Aorta (tissue), 5 donors: ENCODE measurements at regions not wholly inside any gene's neighbourhood (a gene's known extent, or its start where the extent isn't known, plus 50 kb on each side); places are given as distances from the start of the nearest gene placed in this dataset.

Experiments used
- ATAC-seq: fragments of 200-7000 bp; cut with Tn5 transposase; one replicate; pipeline ENCODE4 v1.9.1; 2022; ENCODE audit warnings: moderate library complexity; ENCODE audit not compliant: low FRiP score
- DNase-seq, 2 donors: peaks; one replicate each; pipeline ENCODE4 v3.0.0-alpha.2; 2020
- H3K27ac ChIP-seq, 2 donors: one replicate each; pipeline ENCODE4 v1.5.1; 2013; ENCODE audit warnings: low read length in 2 of 2, mild to moderate bottlenecking in 2 of 2, moderate library complexity in 2 of 2, control low read depth in 1 of 2, inconsistent platforms in 1 of 2, low read depth in 1 of 2
- H3K27me3 ChIP-seq, 2 donors: one replicate each; pipeline ENCODE4 v1.6.1; 2013; ENCODE audit warnings: control low read depth in 1 of 2, low read length in 1 of 2, mild to moderate bottlenecking in 1 of 2, moderate library complexity in 1 of 2; ENCODE audit not compliant: insufficient read depth in 2 of 2, control insufficient read depth in 1 of 2
- H3K36me3 ChIP-seq, 2 donors: one replicate each; pipeline ENCODE4 v1.6.1; 2013; ENCODE audit warnings: control low read depth in 1 of 2, low read length in 1 of 2, mild to moderate bottlenecking in 1 of 2; ENCODE audit not compliant: insufficient read depth in 2 of 2, control insufficient read depth in 1 of 2
- H3K4me1 ChIP-seq, 2 donors: one replicate each; pipeline ENCODE4 v1.6.1; 2013; ENCODE audit warnings: low read length in 2 of 2, control low read depth in 1 of 2, mild to moderate bottlenecking in 1 of 2, moderate library complexity in 1 of 2; ENCODE audit not compliant: insufficient read depth in 2 of 2, control insufficient read depth in 1 of 2
- H3K4me3 ChIP-seq, 2 donors: one replicate each; pipeline ENCODE4 v1.5.1; 2013; ENCODE audit warnings: low read length in 2 of 2, control low read depth in 1 of 2, mild to moderate bottlenecking in 1 of 2
- H3K9me3 ChIP-seq: one replicate; pipeline ENCODE4 v1.6.1; 2013; ENCODE audit warnings: mild to moderate bottlenecking, low read length; ENCODE audit not compliant: control insufficient read depth
- WGBS, 2 donors: extraction: QIAGEN DNeasy Blood & Tissue Kit; methylation state at CpG; one replicate each; pipeline ENCODE4 v1.1.7; 2013; 5-methylcytosine and 5-hydroxymethylcytosine counted together
- intact Hi-C, 2 donors: fragments of 100-400 bp; cut with DNase I; formaldehyde crosslinking; loops; one replicate each; pipeline versions ENCODE4 v1.14.2 to v1.15.0; 2022
- donor health status: healthy with polysubstance abuse.
- donor health status: Bipolar disorder and iron deficiency.
- donor health status: DM: no; HTN: no; CAD: no.
- donor health status: DM: no; HTN: no; CAD: no.
- donor health status: DM: yes; HTN: yes; CAD: no.

DNA sequence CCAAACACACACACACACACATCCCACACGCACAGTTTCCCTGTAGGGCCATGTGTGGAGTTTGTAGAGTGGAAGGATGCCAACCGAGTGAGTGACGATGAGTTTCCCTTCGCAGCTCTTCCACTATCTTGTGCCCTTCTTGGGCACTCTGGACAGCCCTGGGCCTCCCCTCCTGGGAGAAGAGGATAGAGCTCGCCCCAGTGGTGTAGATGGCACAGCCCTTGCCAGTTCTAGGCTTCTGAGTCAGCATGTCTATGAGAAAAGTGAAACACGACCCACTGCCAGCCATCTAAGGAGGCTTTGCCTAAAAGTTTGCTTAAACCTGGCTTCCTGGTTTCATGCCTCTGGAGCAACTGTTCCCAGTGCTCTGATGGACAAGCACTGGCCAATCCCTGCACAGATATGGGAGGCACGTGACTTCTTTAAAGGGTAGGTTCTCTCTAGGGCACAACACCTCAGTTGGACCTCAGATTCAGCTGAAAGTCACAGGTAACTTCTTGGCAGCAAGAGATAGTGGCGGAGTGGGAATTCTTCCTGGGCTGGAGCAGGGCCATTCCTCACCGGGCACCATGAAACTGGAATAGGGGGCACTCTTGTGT lies 195.9 kb upstream of the GALNT2 start:
- WGBS, 2 donors = 82 to 86% methylated on average over 9 of the region's 9 CpGs
- intact Hi-C loops = no loop called here
- Histone ChIP-seq H3K4me3 (no peak overlapping the region), H3K9me3 (no peaks in the 10 kb centered on the region), H3K36me3 (no peaks in the 10 kb centered on the region), H3K4me1 (peaks cover 0 to 1% of the 10 kb centered on the region in 2 donors), H3K27ac (no peak overlapping the region), H3K27me3 (no peaks in the 10 kb centered on the region)
- DNase-seq (no peak), ATAC-seq (no peak)

- Histone ChIP-seq H3K4me3 (no peak overlapping the region), H3K9me3 (no peaks in the 10 kb centered on the region), H3K27ac (no peak overlapping the region), H3K27me3 (no peaks in the 10 kb centered on the region), H3K36me3 (no peaks in the 10 kb centered on the region), H3K4me1 (peaks cover 0 to 1% of the 10 kb centered on the region in 2 donors)
- DNase-seq (no peak), ATAC-seq (no peak)
- 94 to 95% methylated on average over 3 of the region's 3 CpGs for WGBS, 2 donors
- intact Hi-C loops = no loop called here
Measured at GRCh38 chr1:229874136-229874535, 192.9 kb upstream of the GALNT2 start.

DNA sequence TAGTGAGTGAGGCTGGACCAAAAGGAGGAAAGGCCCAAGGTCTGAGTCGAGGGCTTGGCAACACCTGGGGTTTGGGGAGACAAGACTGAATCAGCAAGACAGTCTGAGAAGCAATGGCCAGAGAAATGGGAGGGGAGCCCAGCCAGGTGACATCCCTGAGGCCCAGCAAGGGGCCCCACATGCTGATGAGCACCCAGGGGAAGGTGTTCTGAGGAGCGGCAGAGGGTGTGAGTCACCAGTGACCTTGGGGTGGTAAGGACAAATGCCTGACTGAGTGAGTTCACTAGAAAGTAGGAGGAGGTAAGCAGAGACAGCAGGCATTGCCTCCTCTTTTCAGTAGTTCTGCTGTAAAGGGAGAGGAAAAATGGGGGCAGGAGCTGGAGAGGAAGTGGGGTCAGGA lies 192.4 kb upstream of the GALNT2 start:
- no peaks in the 10 kb centered on the region for H3K9me3 ChIP-seq
- H3K36me3 ChIP-seq = no peaks in the 10 kb centered on the region
- no peak overlapping the region for H3K27ac ChIP-seq
- H3K4me3 ChIP-seq = no peak overlapping the region
- peaks cover 0 to 3% of the 10 kb centered on the region in 2 donors for H3K4me1 ChIP-seq
- WGBS, 2 donors = 85 to 91% methylated on average over 2 of the region's 2 CpGs
- DNase-seq (no peak), ATAC-seq (no peak)
- intact Hi-C loops = no loop called here
- no peaks in the 10 kb centered on the region for H3K27me3 ChIP-seq

DNA sequence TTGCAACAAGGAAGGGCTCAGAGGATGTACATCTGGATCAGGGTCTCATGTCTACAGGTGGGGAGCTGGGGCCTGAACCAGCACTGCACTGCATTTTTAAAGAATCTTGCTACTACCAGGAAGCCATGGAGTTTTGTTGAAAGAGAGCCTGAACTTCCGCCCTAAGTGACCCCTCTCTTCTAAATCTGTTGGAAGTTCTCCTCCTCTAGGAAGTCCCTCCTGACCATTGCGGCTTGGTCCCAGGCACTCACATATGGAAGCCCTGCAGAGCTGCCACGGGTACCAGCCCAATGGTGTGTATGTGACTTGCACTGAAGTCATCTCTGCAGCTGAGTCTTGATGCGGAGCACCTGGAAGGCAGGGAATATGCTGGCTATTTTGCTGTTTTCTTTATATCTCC lies 192.0 kb upstream of the GALNT2 start:
- intact Hi-C loops = no loop called here
- no peak for ATAC-seq
- WGBS, 2 donors = 90 to 94% methylated on average over 4 of the region's 4 CpGs

DNA sequence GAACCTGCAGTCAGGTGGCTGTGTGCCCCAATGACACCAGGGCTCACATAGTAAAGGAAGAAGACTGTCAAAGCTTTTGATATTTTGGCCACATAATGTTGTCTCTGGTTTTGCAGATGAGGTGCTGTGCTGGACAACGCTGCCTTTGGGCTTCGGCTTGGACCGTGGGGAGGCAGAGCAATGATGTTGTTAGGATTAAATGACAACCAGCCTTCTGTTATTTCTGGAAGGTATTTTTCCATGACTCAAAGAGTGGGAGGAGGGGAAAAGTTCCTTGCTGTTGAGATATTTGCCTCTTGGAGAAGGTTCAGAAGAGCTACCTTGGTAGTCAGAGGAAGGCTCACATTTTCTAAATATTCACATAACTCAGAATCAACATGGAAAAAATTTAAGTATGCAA lies 187.3 kb upstream of the GALNT2 start:
- intact Hi-C loops = no loop called here
- H3K27me3 ChIP-seq = no peaks in the 10 kb centered on the region
- H3K9me3 ChIP-seq = no peaks in the 10 kb centered on the region
- 2 to 8% methylated on average over 3 of the region's 3 CpGs for WGBS, 2 donors
- ATAC-seq (no peak), DNase-seq (no peak)
- no peak overlapping the region for H3K27ac ChIP-seq
- peaks cover 0 to 3% of the 10 kb centered on the region in 2 donors for H3K4me1 ChIP-seq
- H3K36me3 ChIP-seq = no peaks in the 10 kb centered on the region
- no peak overlapping the region for H3K4me3 ChIP-seq

More for the DNA sequence above, 192.0 kb upstream of the GALNT2 start:
- H3K27ac ChIP-seq = no peak overlapping the region
- H3K27me3 ChIP-seq = no peaks in the 10 kb centered on the region
- no peaks in the 10 kb centered on the region for H3K9me3 ChIP-seq
- no peaks in the 10 kb centered on the region for H3K36me3 ChIP-seq
- peaks cover 0 to 3% of the 10 kb centered on the region in 2 donors for H3K4me1 ChIP-seq
- H3K4me3 ChIP-seq = no peak overlapping the region
- DNase-seq = no peak

- H3K9me3 ChIP-seq = no peaks in the 10 kb centered on the region
- intact Hi-C loops = no loop called here
- H3K27ac ChIP-seq = no peak overlapping the region
- no peaks in the 10 kb centered on the region for H3K27me3 ChIP-seq
- peaks cover 0 to 3% of the 10 kb centered on the region in 2 donors for H3K4me1 ChIP-seq
- DNase-seq (no peak), ATAC-seq (peak; percentile 42)
- no peak overlapping the region for H3K4me3 ChIP-seq
- no peaks in the 10 kb centered on the region for H3K36me3 ChIP-seq
- WGBS, 2 donors = 86 to 87% methylated on average over 15 of the region's 15 CpGs
Measured at GRCh38 chr1:229880271-229881170, 186.5 kb upstream of the GALNT2 start.

DNA sequence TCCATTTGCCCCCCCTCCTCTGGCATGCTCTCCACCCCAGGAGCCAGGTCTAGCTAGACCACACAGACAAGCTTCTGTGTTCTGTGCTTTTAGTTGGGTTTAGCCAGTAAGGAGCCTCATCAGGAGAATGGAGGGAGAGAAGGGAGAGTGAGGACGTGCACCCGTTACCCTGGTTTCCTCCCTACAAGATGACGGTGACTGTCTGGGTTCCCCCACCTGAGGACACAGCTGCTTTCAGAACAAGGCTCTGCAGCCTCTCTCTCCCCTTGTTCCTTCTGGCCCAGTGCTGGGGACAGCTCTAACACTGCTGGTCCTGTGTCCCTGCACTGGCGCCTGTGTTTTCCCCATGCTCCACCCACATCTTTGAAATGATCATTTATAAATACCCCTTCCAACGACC lies 184.4 kb upstream of the GALNT2 start:
- H3K4me3 ChIP-seq = no peak overlapping the region
- DNase-seq (no peak), ATAC-seq (no peak)
- H3K36me3 ChIP-seq = no peaks in the 10 kb centered on the region
- H3K27ac ChIP-seq = no peak overlapping the region
- 77 to 79% methylated on average over 5 of the region's 5 CpGs for WGBS, 2 donors
- peaks cover 0 to 3% of the 10 kb centered on the region in 2 donors for H3K4me1 ChIP-seq
- H3K27me3 ChIP-seq = no peaks in the 10 kb centered on the region
- H3K9me3 ChIP-seq = no peaks in the 10 kb centered on the region
- intact Hi-C loops = no loop called here

GRCh38 chr1:229883504-229884200 lies 183.4 kb upstream of the GALNT2 start:
- no peak for ATAC-seq
- H3K4me1 ChIP-seq = peaks cover 3 to 4% of the 10 kb centered on the region in 2 donors

More at GRCh38 chr1:229883504-229884200, 183.4 kb upstream of the GALNT2 start:
- Histone ChIP-seq H3K27ac (no peak overlapping the region), H3K4me3 (no peak overlapping the region), H3K9me3 (no peaks in the 10 kb centered on the region), H3K36me3 (no peaks in the 10 kb centered on the region), H3K27me3 (no peaks in the 10 kb centered on the region)
- intact Hi-C loops = no loop called here
- 93% methylated on average over 7 of the region's 7 CpGs for WGBS, 2 donors
- DNase-seq = no peak
